HepG2 (cell line): ENCODE measurements at regions not wholly inside any gene's neighbourhood (a gene's known extent, or its start where the extent isn't known, plus 50 kb on each side); places are given as distances from the start of the nearest gene placed in this dataset.

Source experiments
- ATAC-seq: fragments of 200-7000 bp; cut with Tn5 transposase; 3 replicates; pipeline ENCODE4 v1.9.1; 2020; ENCODE audit warnings: mild to moderate bottlenecking, moderate library complexity
- BruUV-seq: library from RNA; stranded (reverse); fragments of 400-500 nt; replicated peaks from 2 replicates; lab custom pipeline; 2021; lab: Mats Ljungman, UMichigan
- CTCF ChIA-PET: fragments of 300-600 bp; formaldehyde crosslinking; extraction: SDS; loops from one replicate; lab custom pipeline; 2021; ENCODE audit warnings: low total read pairs, inconsistent platforms, low intra/inter-chr PET ratio; lab: Yijun Ruan, JAX
- POLR2A ChIA-PET: fragments of 350-600 bp; sonication (Branson Sonifier 250); formaldehyde crosslinking; loops from one replicate; lab custom pipeline; 2020; ENCODE audit warnings: antibody characterized with exemption, inconsistent platforms; lab: Yijun Ruan, JAX
- DNase-seq: peaks from one replicate; pipeline ENCODE4 v3.0.0-alpha.2; 2015; ENCODE audit warnings: low spot score
- FAIRE-seq: peaks from 3 replicates; lab custom pipeline; 2011; peaks lifted over from hg19 to GRCh38; lab: Jason Lieb, UNC
- H2AFZ ChIP-seq: one replicate; pipeline ENCODE4 v1.6.1; 2011; ENCODE audit warnings: low read length, inconsistent platforms
- H3K27ac ChIP-seq: fragments of 300-600 bp; 3 replicates; pipeline ENCODE4 v1.8.0; 2011; ENCODE audit warnings: mixed run types, mild to moderate bottlenecking, mixed read lengths, low read length, inconsistent platforms; ENCODE audit not compliant: insufficient read depth; ENCODE audit errors: extremely low read length
- H3K27me3 ChIP-seq, 2 experiments: fragments of 200-600 bp in 1 of 2; 2 replicates in 1 of 2; 3 replicates in 1 of 2; pipeline versions ENCODE4 v1.6.0 to v1.8.0; 2011; ENCODE audit warnings: low read length in 2 of 2, mild to moderate bottlenecking in 2 of 2, moderate library complexity in 2 of 2, inconsistent platforms in 1 of 2; ENCODE audit not compliant: insufficient read depth in 2 of 2, control insufficient read depth in 1 of 2
- H3K36me3 ChIP-seq, 2 experiments: fragments of 200-600 bp in 1 of 2; replicated peaks in 1 of 2; 2 replicates in 1 of 2; 3 replicates in 1 of 2; pipeline versions ENCODE4 v1.5.1 to v1.8.0; 2011; ENCODE audit warnings: low read length in 2 of 2, inconsistent platforms in 1 of 2; ENCODE audit not compliant: insufficient read depth in 2 of 2, control insufficient read depth in 1 of 2
- H3K4me1 ChIP-seq: 2 replicates; pipeline ENCODE4 v1.5.1; 2012; ENCODE audit warnings: low read length, inconsistent platforms; ENCODE audit not compliant: insufficient read depth
- H3K4me2 ChIP-seq: 2 replicates; pipeline ENCODE4 v1.6.0; 2011; ENCODE audit warnings: low read depth, low read length, inconsistent platforms
- H3K4me3 ChIP-seq, 3 experiments: fragments of 200-600 bp in 1 of 3; sonication (generic), shearing (Covaris generic) in 1 of 3; replicated peaks in 1 of 3; 2 replicates each; pipeline ENCODE4 v1.5.1; 2011 to 2016; ENCODE audit warnings: low read length in 3 of 3, inconsistent platforms in 2 of 3, low read depth in 2 of 3, mild to moderate bottlenecking in 2 of 3, control low read depth in 1 of 3, mixed read lengths in 1 of 3; ENCODE audit not compliant: insufficient read depth in 1 of 3
- H3K79me2 ChIP-seq: one replicate; pipeline ENCODE4 v1.6.1; 2011; ENCODE audit warnings: low read length, inconsistent platforms; ENCODE audit not compliant: insufficient read depth
- H3K9ac ChIP-seq: 2 replicates; pipeline ENCODE4 v1.6.0; 2011; ENCODE audit warnings: mild to moderate bottlenecking, low read depth, low read length, inconsistent platforms; ENCODE audit not compliant: insufficient read depth
- H3K9me3 ChIP-seq: 2 replicates; pipeline ENCODE4 v1.5.1; 2012; ENCODE audit warnings: mild to moderate bottlenecking, low read length
- H4K20me1 ChIP-seq: 2 replicates; pipeline ENCODE4 v1.6.0; 2011; ENCODE audit warnings: inconsistent platforms, mild to moderate bottlenecking, low read length, moderate library complexity; ENCODE audit not compliant: insufficient read depth
- IKZF4 ChIP-seq: sonication (generic); formaldehyde crosslinking; IDR thresholded peaks from 2 replicates; pipeline ENCODE4 v1.5.1; 2020; ENCODE audit warnings: borderline replicate concordance, mild to moderate bottlenecking, low read depth, missing genetic modification reagents; ENCODE audit errors: not compliant biosample characterization
- NFYB ChIP-seq: sonication (generic); formaldehyde crosslinking; IDR thresholded peaks from 2 replicates; pipeline ENCODE4 v1.4.0; 2020; ENCODE audit warnings: missing genetic modification reagents
- TCF7L2 ChIP-seq: IDR thresholded peaks from 2 replicates; pipeline ENCODE4 v1.6.1; 2011; ENCODE audit warnings: mild to moderate bottlenecking, low read depth, low read length, moderate library complexity
- ZFAT ChIP-seq: sonication (generic); formaldehyde crosslinking; conservative IDR thresholded peaks from 2 replicates; pipeline ENCODE4 v1.8.1; 2023; ENCODE audit warnings: missing genetic modification reagents, inconsistent platforms
- ZNF253 ChIP-seq: sonication (generic); formaldehyde crosslinking; IDR thresholded peaks from 2 replicates; pipeline ENCODE4 v1.8.0; 2022; ENCODE audit warnings: mild to moderate bottlenecking, missing genetic modification reagents, borderline replicate concordance
- ZNF777 ChIP-seq: sonication (generic); formaldehyde crosslinking; IDR thresholded peaks from 2 replicates; pipeline ENCODE4 v1.4.0; 2020; ENCODE audit warnings: missing genetic modification reagents
- ZNF816 ChIP-seq: sonication (generic); formaldehyde crosslinking; IDR thresholded peaks from 2 replicates; pipeline ENCODE4 v1.8.0; 2022; ENCODE audit warnings: missing genetic modification reagents, mild to moderate bottlenecking, borderline replicate concordance
- WGBS: methylation state at CpG from one replicate; pipeline ENCODE4 v1.1.6; 2017; ENCODE audit warnings: low lambda C conversion rate; 5-methylcytosine and 5-hydroxymethylcytosine counted together
- in situ Hi-C: cut with HindIII; loops from 2 replicates; pipeline ENCODE4 v1.10.0; 2017; ENCODE audit warnings: low pct_unique_long_range_greater_than_20kb; ENCODE audit not compliant: extremely low pct_ligation_motif_present
- intact Hi-C: fragments of 100-400 bp; cut with micrococcal nuclease; formaldehyde crosslinking; loops from one replicate; pipeline ENCODE4 v1.10.0; 2022; ENCODE audit not compliant: unreplicated experiment
- TF ChIP-seq, protein P1 (sequence below): sonication (generic); formaldehyde crosslinking; IDR thresholded peaks from 2 replicates; pipeline ENCODE4 v1.8.0; 2022; ENCODE audit warnings: missing genetic modification reagents, mild to moderate bottlenecking, borderline replicate concordance
- TF ChIP-seq, protein P2 (sequence below): sonication (generic); formaldehyde crosslinking; conservative IDR thresholded peaks from 2 replicates; pipeline ENCODE4 v1.5.0; 2020; ENCODE audit warnings: missing genetic modification reagents

DNA sequence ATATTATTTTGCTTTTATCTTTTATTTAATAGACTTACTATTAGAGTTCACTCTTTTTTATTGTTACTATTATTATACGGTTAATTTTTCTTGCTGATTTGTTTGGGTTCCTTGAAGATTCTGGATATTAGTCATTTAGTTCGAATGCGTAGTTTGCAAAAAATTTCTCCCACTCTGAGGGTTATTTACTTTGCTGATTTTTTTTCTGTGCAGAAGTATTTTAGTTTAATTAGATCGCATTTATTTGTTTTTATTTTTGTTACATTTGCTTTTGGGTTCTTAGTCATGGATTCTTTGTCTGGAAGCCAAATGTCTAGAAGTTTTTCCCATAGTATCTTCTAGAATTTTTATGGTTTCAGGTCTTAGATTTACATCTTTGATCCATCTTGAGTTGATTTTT lies 585.2 kb downstream of the CPS1 start:
- FAIRE-seq, result no peak
- H2AFZ ChIP-seq, result no peak overlapping the region
- TF ChIP-seq TCF7L2 (no peak), ZNF777 (CRISPR knock-in tag) (no peak), IKZF4 (CRISPR knock-in tag) (no peak), ZNF253 (CRISPR knock-in tag) (no peak), NFYB (CRISPR knock-in tag) (no peak), ZFAT (CRISPR knock-in tag) (no peak), ZNF816 (no peak)
- TF ChIP-seq, protein P1, sequence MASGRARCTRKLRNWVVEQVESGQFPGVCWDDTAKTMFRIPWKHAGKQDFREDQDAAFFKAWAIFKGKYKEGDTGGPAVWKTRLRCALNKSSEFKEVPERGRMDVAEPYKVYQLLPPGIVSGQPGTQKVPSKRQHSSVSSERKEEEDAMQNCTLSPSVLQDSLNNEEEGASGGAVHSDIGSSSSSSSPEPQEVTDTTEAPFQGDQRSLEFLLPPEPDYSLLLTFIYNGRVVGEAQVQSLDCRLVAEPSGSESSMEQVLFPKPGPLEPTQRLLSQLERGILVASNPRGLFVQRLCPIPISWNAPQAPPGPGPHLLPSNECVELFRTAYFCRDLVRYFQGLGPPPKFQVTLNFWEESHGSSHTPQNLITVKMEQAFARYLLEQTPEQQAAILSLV, result no peak
- TF ChIP-seq, protein P2, sequence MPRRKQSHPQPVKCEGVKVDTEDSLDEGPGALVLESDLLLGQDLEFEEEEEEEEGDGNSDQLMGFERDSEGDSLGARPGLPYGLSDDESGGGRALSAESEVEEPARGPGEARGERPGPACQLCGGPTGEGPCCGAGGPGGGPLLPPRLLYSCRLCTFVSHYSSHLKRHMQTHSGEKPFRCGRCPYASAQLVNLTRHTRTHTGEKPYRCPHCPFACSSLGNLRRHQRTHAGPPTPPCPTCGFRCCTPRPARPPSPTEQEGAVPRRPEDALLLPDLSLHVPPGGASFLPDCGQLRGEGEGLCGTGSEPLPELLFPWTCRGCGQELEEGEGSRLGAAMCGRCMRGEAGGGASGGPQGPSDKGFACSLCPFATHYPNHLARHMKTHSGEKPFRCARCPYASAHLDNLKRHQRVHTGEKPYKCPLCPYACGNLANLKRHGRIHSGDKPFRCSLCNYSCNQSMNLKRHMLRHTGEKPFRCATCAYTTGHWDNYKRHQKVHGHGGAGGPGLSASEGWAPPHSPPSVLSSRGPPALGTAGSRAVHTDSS, result no peak
- TF ChIP-seq, all 625 proteins: peak for 0
- no peak overlapping the region for H3K27ac ChIP-seq
- no peaks in the 10 kb centered on the region for H3K4me1 ChIP-seq
- H3K9ac ChIP-seq, result no peak overlapping the region
- BruUV-seq, result no TSS peak
- no peak overlapping the region for H3K4me2 ChIP-seq
- H3K4me3 ChIP-seq, result no peak overlapping the region
- H3K36me3 ChIP-seq, result no peaks in the 10 kb centered on the region
- intact Hi-C loops (no loop called here), in situ Hi-C loops (no loop called here)
- DNase-seq (no peak), ATAC-seq (no peak)
- ChIA-PET CTCF (no interaction called here), POLR2A (no interaction called here)
- WGBS, result 30% methylated on average over 4 of the region's 4 CpGs
- H4K20me1 ChIP-seq, result no peaks in the 10 kb centered on the region
- no peaks in the 10 kb centered on the region for H3K9me3 ChIP-seq
- H3K27me3 ChIP-seq, result no peaks in the 10 kb centered on the region
- H3K79me2 ChIP-seq, result no peaks in the 10 kb centered on the region
